A673 (cell line): ENCODE measurements at regions not wholly inside any gene's neighbourhood (a gene's known extent, or its start where the extent isn't known, plus 50 kb on each side); places are given as distances from the start of the nearest gene placed in this dataset.

ENCODE experiments used
- BruUV-seq: library from RNA; stranded (reverse); fragments of 400-500 nt; replicated peaks from 2 replicates; lab custom pipeline; 2021; lab: Mats Ljungman, UMichigan
- CTCF ChIA-PET: fragments of 300-600 bp; sonication (Branson Sonifier 250); formaldehyde crosslinking; loops from one replicate; lab custom pipeline; 2022; ENCODE audit warnings: antibody characterized with exemption; lab: Charles Lee
- POLR2A ChIA-PET: fragments of 300-600 bp; sonication (Branson Sonifier 250); formaldehyde crosslinking; loops from one replicate; lab custom pipeline; 2022; ENCODE audit warnings: antibody characterized with exemption; ENCODE audit not compliant: low non-redundant PET; lab: Charles Lee
- DNase-seq: peaks from one replicate; pipeline ENCODE4 v3.0.0-alpha.2; 2015; ENCODE audit warnings: low spot score
- H3K27ac ChIP-seq: fragments of 200-600 bp; sonication (generic); 2 replicates; pipeline ENCODE4 v1.5.1; 2016; ENCODE audit warnings: mixed run types, low read depth, mild to moderate bottlenecking, mixed read lengths, antibody characterized with exemption, low read length; ENCODE audit not compliant: poor library complexity, severe bottlenecking
- H3K27me3 ChIP-seq: fragments of 200-600 bp; sonication (generic); replicated peaks from 2 replicates; pipeline ENCODE4 v1.6.1; 2017; ENCODE audit warnings: mixed run types, low read depth, mild to moderate bottlenecking, mixed read lengths, antibody characterized with exemption, low read length; ENCODE audit not compliant: insufficient read depth, poor library complexity
- H3K36me3 ChIP-seq: fragments of 200-600 bp; sonication (generic); 2 replicates; pipeline ENCODE4 v1.6.1; 2016; ENCODE audit warnings: mixed run types, mild to moderate bottlenecking, mixed read lengths, antibody characterized with exemption, low read length; ENCODE audit not compliant: insufficient read depth, poor library complexity, severe bottlenecking
- H3K4me1 ChIP-seq: fragments of 200-600 bp; sonication (generic); 2 replicates; pipeline ENCODE4 v1.6.1; 2017; ENCODE audit warnings: mixed run types, mild to moderate bottlenecking, mixed read lengths, antibody characterized with exemption, low read length; ENCODE audit not compliant: insufficient read depth, poor library complexity, severe bottlenecking
- H3K4me3 ChIP-seq: fragments of 200-600 bp; sonication (generic); 2 replicates; pipeline ENCODE4 v1.5.1; 2016; ENCODE audit warnings: low read depth, mixed run types, mild to moderate bottlenecking, mixed read lengths, low read length; ENCODE audit not compliant: poor library complexity, severe bottlenecking
- H3K9me3 ChIP-seq: fragments of 200-600 bp; sonication (generic); 2 replicates; pipeline ENCODE4 v1.6.1; 2016; ENCODE audit warnings: mixed run types, low read depth, mild to moderate bottlenecking, mixed read lengths, antibody characterized with exemption, low read length; ENCODE audit not compliant: poor library complexity, severe bottlenecking
- CTCF ChIP-seq: fragments of 300-800, 200-600 bp; sonication (generic); conservative IDR thresholded peaks from 2 replicates; pipeline ENCODE4 v1.5.1; 2017; ENCODE audit warnings: low read depth, mild to moderate bottlenecking, antibody characterized with exemption, low read length, moderate library complexity, mixed read lengths
- EZH2 ChIP-seq: fragments of 200-600 bp; sonication (generic); IDR thresholded peaks from 2 replicates; pipeline ENCODE4 v1.6.1; 2017; ENCODE audit warnings: borderline replicate concordance, low read depth, mild to moderate bottlenecking, mixed read lengths, antibody characterized with exemption, low read length; ENCODE audit not compliant: poor library complexity, severe bottlenecking
- intact Hi-C: fragments of 100-400 bp; cut with micrococcal nuclease; formaldehyde crosslinking; loops from one replicate; pipeline ENCODE4 v1.10.0; 2022; ENCODE audit not compliant: unreplicated experiment

- CTCF ChIA-PET = no interaction called here
- POLR2A ChIA-PET = no interaction called here
- no peak for TF ChIP-seq CTCF
- TF ChIP-seq EZH2 = no peak
These were observed 532.9 kb upstream of the IL12A start for GRCh38 chr3:159455741-159456181.

GRCh38 chr3:159458010-159458409 is 530.6 kb upstream of the IL12A start:
- DNase-seq = no peak
- intact Hi-C loops = no loop called here
- Histone ChIP-seq H3K4me1 (no peaks in the 10 kb centered on the region), H3K4me3 (no peak overlapping the region), H3K9me3 (no peaks in the 10 kb centered on the region), H3K27ac (no peak overlapping the region), H3K36me3 (no peaks in the 10 kb centered on the region), H3K27me3 (no peaks in the 10 kb centered on the region)
- ChIA-PET CTCF (no interaction called here), POLR2A (no interaction called here)
- no TSS peak for BruUV-seq
- no peak for TF ChIP-seq EZH2
- TF ChIP-seq CTCF = no peak

More at GRCh38 chr3:159455741-159456181, 532.9 kb upstream of the IL12A start:
- Histone ChIP-seq H3K4me1 (no peaks in the 10 kb centered on the region), H3K27me3 (no peaks in the 10 kb centered on the region), H3K27ac (no peak overlapping the region), H3K36me3 (no peaks in the 10 kb centered on the region), H3K9me3 (no peaks in the 10 kb centered on the region), H3K4me3 (no peak overlapping the region)
- DNase-seq = no peak
- intact Hi-C loops = no loop called here
- no TSS peak for BruUV-seq

- TF ChIP-seq CTCF (no peak), EZH2 (no peak)
These were observed 529.7 kb upstream of the IL12A start for GRCh38 chr3:159458982-159459381.

More at GRCh38 chr3:159458982-159459381, 529.7 kb upstream of the IL12A start:
- intact Hi-C loops = no loop called here
- Histone ChIP-seq H3K4me1 (no peaks in the 10 kb centered on the region), H3K27ac (no peak overlapping the region), H3K9me3 (no peaks in the 10 kb centered on the region), H3K27me3 (no peaks in the 10 kb centered on the region), H3K36me3 (no peaks in the 10 kb centered on the region), H3K4me3 (no peak overlapping the region)
- DNase-seq = no peak
- ChIA-PET POLR2A (no interaction called here), CTCF (no interaction called here)
- BruUV-seq = no TSS peak
